Retinal pigment epithelial cell (primary cell): ENCODE measurements at regions not wholly inside any gene's neighbourhood (a gene's known extent, or its start where the extent isn't known, plus 50 kb on each side); places are given as distances from the start of the nearest gene placed in this dataset.

Experiments used
- DNase-seq: peaks from one replicate; pipeline ENCODE4 v3.0.0-alpha.2; 2010; ENCODE audit warnings: low read depth
- H3K4me3 ChIP-seq: 2 replicates; pipeline ENCODE4 v1.5.1; 2011; ENCODE audit warnings: mild to moderate bottlenecking, low read length, control low read depth, moderate library complexity
- TF ChIP-seq, protein P1 (sequence below): conservative IDR thresholded peaks from 2 replicates; pipeline ENCODE4 v1.5.1; 2011; ENCODE audit warnings: low read depth, low read length, control low read depth, inconsistent platforms

DNA sequence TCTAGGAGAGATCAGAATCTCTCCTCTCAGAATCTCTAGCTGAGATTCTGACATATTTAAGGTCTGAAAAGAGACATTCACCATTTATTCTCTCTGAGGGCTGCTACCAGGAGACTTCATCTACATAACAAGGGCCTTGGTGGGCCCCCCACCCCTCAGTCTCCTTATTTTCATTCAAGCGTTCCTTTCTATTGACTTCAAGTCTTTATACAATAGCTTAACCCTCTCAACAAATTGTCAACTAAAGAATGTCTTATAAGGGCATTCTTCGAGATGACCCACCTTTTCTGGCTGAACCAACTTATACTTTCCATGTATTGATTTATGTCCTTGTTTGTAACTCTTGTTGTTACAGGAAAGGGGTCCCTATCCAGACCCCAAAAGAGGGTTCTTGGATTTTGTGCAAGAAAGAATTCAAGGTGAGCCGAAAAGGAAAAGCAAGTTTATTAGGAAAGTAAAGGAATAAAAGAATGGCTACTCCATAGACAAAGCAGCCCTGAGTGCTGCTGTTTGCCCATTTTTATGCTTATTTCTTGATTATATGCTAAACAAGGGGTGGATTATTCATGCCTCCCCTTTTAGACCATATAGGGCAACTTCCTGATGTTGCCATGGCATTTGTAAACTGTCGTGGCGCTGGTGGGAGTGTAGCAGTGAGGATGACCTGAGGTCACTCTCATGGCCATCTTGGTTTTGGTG lies 209.5 kb upstream of the ALCAM start:
- H3K4me3 ChIP-seq, result no peak overlapping the region
- TF ChIP-seq, protein P1, sequence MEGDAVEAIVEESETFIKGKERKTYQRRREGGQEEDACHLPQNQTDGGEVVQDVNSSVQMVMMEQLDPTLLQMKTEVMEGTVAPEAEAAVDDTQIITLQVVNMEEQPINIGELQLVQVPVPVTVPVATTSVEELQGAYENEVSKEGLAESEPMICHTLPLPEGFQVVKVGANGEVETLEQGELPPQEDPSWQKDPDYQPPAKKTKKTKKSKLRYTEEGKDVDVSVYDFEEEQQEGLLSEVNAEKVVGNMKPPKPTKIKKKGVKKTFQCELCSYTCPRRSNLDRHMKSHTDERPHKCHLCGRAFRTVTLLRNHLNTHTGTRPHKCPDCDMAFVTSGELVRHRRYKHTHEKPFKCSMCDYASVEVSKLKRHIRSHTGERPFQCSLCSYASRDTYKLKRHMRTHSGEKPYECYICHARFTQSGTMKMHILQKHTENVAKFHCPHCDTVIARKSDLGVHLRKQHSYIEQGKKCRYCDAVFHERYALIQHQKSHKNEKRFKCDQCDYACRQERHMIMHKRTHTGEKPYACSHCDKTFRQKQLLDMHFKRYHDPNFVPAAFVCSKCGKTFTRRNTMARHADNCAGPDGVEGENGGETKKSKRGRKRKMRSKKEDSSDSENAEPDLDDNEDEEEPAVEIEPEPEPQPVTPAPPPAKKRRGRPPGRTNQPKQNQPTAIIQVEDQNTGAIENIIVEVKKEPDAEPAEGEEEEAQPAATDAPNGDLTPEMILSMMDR, result no peak
- DNase-seq, result no peak

DNA sequence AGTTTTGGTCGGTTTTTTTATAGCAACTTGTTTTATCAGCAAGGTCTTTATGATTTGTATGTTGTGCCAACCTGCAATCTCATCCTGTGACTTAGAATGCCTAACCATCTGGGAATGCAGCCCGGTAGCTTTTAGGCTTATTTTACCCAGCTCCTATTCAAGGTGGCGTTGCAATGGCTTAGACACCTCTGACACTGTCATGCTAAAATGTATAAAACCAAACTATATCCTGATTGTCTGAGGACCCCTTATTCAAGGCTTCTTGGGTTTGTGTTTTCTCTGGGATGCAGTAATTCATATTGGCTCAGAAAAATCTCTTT lies 209.0 kb upstream of the ALCAM start:
- TF ChIP-seq, protein P1, result no peak
- H3K4me3 ChIP-seq, result no peak overlapping the region
- no peak for DNase-seq

DNA sequence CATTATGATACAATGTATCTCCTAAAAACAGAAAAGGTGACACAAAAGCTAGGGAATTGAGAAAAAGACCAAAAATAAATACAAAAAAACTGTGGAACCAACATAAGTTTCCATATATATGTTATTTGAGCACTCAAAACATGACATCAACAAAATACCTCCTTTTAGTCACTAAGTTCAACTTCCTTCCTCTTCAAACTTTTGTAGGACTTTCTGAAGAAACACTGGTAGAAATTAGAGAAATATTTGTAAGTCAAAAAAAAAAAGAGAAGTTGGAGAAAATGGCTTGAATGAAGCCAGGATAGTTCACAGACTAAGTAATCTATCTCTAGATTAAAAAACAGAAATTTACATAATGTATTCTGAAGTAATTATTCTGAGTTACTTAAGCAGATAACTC lies 208.4 kb upstream of the ALCAM start:
- DNase-seq, result no peak
- H3K4me3 ChIP-seq, result no peak overlapping the region
- TF ChIP-seq, protein P1, result no peak

DNA sequence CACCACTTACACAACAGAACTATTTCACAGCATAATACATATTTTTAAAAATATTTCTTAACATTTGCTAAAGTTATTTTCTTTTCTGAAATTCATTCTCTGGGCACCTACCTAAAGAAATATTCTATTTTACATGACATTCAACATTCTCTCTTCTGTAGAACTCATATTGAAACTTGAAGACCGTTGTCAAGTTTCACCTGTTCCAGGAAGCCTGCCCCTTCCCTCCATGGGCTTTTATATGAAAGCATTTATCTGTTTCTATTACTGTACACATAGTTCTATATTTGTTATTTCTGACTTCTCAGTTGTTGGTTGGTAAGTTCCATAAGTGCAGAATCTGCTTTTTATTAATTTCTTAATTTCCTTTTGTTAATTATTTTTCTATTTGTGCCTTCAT lies 204.3 kb upstream of the ALCAM start:
- TF ChIP-seq, protein P1, result no peak
- no peak for DNase-seq
- no peak overlapping the region for H3K4me3 ChIP-seq

DNA sequence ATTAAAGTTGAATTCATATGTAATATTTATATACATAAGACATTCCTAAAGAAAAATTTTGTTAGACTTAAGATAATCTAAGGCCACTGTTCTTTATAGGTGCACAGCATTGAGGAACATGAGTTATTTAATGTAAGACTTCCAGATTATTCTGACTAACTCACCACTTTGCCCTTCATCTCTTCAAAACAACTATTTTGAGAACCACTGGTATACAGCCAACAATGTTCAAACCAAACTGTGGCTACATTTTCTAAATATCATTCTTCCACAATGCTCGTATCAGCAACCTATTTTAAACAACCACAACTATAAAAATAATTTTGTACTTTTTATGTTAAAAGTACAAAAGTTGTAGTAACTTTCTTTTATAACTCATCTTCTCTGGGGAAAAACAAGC lies 199.8 kb upstream of the ALCAM start:
- no peak overlapping the region for H3K4me3 ChIP-seq
- TF ChIP-seq, protein P1, result no peak
- no peak for DNase-seq

DNA sequence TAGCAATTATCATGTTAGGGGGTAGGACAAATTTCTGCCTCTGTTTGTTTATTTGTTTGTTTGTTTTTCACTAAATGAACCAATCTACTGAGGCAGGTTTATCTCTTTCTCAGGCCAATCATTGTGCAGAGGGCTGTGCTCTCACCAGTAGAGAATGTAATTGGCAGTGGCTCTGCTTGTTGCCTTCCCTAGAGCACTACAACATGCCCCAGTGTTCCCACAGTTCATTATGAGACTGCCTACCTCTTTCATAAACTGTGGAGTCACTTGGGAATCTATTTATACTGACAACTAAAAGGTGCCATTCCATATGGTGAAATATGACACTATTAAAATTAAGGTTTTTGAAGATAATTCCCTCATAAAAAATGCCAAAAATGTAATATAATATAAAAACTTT lies 196.3 kb upstream of the ALCAM start:
- no peak overlapping the region for H3K4me3 ChIP-seq
- TF ChIP-seq, protein P1, result no peak
- no peak for DNase-seq

DNA sequence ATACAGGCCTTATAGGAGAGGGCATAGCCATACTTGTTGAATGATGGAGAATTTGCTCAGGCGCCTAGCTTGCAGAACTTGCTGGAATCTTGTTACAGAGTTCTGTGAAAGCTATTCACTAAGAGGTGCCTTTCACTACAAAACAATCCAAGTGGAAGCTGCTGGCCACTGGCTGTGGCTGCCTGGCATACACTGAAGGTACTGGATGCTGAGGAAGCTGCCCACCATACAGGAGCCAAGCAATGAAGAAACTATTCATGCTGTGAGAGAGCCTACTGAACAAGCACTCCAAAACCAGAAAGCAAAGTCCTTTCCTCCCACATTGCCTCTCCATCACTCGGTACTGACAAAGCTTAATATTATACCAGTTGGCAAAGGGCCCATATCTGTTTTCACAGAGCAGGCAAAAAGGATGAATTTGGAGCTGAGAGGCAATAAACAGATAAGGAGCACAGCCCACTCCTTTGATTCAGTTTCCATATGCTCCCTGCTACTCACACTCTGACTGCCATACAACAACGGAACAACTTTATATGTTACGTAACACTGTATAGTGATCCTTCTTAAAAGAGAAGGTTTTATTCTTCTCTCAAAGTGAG lies 192.6 kb upstream of the ALCAM start:
- no peak overlapping the region for H3K4me3 ChIP-seq
- DNase-seq, result no peak
- TF ChIP-seq, protein P1, result no peak
